ENCODE measurements at regions not wholly inside any gene's neighbourhood (a gene's known extent, or its start where the extent isn't known, plus 50 kb on each side); places are given as distances from the start of the nearest gene placed in this dataset.

DNA sequence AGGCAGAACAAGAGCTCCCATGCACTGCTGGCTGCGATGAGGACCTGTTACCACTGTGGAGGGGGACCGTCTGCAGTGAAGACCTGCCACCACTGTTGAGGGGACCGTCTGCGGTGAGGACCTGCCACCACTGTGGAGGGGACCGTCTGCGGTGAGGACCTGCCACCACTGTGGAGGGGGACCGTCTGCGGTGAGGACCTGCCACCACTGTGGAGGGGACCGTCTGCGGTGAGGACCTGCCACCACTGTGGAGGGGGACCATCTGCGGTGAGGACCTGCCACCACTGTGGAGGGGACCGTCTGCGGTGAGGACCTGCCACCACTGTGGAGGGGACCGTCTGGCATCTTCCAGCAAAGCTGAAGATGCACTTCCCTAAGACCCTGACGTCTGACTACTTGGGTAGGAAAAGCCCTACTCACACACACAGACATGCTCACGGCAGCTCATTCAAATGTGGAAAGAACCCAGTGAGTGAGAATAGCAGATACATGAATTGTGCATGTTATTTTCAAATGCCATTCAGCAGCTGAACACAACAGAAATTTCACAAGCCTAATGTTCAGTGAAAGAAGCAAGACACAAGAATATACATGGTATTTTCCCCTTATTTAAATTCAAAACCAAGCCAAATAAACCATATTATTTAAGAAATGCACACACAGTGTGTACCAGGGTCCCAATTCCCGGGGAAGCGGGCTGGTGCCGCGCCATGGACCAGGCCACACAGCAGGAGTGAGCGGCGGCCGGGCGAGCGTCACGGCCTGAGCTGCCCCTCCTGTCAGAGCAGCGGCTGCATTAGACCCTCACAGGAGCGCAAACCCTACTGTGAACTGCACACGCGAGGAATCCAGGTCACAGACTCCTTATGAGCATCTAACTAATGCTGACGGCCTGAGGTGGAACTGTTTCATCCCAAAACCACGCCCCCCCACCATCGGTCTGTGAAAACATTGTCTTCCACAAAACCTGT lies 64.2 kb upstream of the METRNL start:
- intact Hi-C loops (cut with DNase I) = no loop called here
- Histone ChIP-seq H3K36me3 (no peaks in the 10 kb centered on the region), H3K4me3 (no peak overlapping the region), H3K4me1 (ENCODE audit: insufficient read depth) (peaks cover 1% of the 10 kb centered on the region), H3K27ac (no peak overlapping the region), H3K9me3 (no peaks in the 10 kb centered on the region), H3K27me3 (no peaks in the 10 kb centered on the region)
- 93 to 95% (median 94%) methylated on average over 31 to 33 of the region's 33 CpGs for WGBS, 3 donors
- TF ChIP-seq EP300 (IDR thresholded peaks at IDR 0.05) (no peak), POLR2A (IDR thresholded peaks at IDR 0.05) (no peak)
- TF ChIP-seq, protein P1, sequence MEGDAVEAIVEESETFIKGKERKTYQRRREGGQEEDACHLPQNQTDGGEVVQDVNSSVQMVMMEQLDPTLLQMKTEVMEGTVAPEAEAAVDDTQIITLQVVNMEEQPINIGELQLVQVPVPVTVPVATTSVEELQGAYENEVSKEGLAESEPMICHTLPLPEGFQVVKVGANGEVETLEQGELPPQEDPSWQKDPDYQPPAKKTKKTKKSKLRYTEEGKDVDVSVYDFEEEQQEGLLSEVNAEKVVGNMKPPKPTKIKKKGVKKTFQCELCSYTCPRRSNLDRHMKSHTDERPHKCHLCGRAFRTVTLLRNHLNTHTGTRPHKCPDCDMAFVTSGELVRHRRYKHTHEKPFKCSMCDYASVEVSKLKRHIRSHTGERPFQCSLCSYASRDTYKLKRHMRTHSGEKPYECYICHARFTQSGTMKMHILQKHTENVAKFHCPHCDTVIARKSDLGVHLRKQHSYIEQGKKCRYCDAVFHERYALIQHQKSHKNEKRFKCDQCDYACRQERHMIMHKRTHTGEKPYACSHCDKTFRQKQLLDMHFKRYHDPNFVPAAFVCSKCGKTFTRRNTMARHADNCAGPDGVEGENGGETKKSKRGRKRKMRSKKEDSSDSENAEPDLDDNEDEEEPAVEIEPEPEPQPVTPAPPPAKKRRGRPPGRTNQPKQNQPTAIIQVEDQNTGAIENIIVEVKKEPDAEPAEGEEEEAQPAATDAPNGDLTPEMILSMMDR (IDR thresholded peaks at IDR 0.05) = no peak
- no peak for DNase-seq

DNA sequence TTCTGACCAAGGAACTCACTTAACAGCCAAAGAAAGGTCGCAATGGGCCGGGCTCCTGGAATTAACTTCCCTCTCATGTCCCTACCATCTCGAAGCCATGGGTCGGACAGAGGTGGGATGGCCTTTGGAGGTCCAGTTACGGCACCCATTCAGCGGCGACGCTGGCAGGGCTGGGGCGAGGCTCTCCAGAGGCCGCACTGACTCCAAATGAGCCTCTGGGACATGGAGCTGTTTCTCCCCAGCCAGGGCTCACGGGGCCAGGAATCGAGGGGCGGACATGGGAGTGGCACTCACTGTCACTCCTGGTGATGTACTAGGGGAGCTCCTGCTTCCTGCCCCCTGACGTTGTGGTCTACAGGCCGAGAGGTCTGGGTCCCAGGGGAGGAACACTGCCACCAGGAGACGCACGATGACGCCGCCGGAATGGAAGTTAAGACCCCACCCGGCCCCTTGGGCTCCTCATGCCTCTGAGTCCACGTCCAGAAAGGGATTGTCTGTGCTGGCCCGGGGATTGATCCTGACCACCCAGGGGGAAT lies 60.7 kb upstream of the METRNL start:
- Histone ChIP-seq H3K27me3 (no peaks in the 10 kb centered on the region), H3K4me3 (no peak overlapping the region), H3K36me3 (no peaks in the 10 kb centered on the region), H3K27ac (no peak overlapping the region), H3K9me3 (no peaks in the 10 kb centered on the region), H3K4me1 (ENCODE audit: insufficient read depth) (no peaks in the 10 kb centered on the region)
- WGBS, 3 donors = 96 to 97% (median 96%) methylated on average over 23 of the region's 23 CpGs
- DNase-seq = no peak
- no peak for TF ChIP-seq EP300 (IDR thresholded peaks at IDR 0.05)
- TF ChIP-seq POLR2A (IDR thresholded peaks at IDR 0.05) = no peak
- intact Hi-C loops (cut with DNase I) = no loop called here

DNA sequence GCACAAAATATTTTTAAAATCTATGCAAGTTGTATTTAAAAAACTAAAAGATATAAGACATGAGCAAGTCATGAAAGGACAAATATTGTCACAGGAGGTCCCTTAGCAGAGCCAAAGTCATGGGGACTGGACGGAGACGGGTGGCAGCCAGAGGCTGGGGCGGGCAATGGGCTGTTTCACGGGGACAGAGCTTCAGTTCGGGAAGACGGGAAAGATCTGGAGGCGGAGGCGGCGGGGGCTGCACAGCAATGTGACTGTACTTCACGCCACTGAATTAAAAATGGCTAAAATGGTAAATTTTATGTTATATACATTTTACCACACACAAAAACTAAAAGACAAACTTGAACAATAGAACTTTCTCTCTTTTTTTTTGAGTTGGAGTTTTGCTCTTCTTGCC lies 60.0 kb upstream of the METRNL start:
- intact Hi-C loops (cut with DNase I) = no loop called here
- DNase-seq = no peak
- no peak overlapping the region for H3K27ac ChIP-seq
- 77 to 82% (median 80%) methylated on average over 10 of the region's 10 CpGs for WGBS, 3 donors
- H3K27me3 ChIP-seq = no peaks in the 10 kb centered on the region
- H3K4me1 ChIP-seq (ENCODE audit: insufficient read depth) = no peaks in the 10 kb centered on the region
- no peak overlapping the region for H3K4me3 ChIP-seq
- TF ChIP-seq EP300 (IDR thresholded peaks at IDR 0.05) = no peak
- TF ChIP-seq, protein P1 (IDR thresholded peaks at IDR 0.05) = no peak
- TF ChIP-seq POLR2A (IDR thresholded peaks at IDR 0.05) = no peak
- no peaks in the 10 kb centered on the region for H3K36me3 ChIP-seq
- no peaks in the 10 kb centered on the region for H3K9me3 ChIP-seq

DNA sequence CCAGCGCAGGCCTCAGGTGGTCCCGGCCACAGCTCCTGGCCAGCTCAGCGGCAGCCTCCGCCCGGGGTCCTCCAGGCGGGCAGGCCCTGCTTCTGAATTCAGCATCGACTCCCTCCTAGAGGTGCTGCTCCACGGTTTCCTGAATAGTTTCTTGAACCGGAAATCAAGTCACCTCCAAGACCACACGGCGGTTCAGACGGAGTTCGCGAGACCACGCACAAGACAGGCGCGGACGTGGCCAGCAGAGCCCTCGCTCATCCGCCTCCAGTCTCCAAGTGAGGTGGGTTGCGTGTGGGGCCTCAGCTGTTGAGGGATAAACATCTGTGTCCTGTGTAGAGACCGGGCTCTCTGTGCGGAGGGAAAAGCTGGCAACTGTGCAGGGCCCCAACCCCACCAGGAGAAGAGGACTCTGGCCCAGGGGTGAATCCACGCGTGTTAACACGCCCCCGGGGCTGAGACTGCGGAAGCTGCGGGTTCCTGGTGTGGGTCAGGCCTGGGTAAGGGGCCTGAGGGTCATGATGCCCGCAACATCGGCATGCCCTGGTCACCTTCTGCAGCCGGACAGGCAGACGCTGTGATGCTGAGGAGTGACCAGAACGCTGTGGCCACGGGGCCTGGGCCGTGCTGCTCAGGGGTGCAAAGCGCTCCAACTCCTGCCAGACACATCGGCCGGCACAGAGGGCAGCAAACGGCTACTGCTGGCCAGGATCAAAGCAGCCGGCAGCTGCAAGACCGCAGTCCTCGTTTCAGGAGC lies 55.0 kb upstream of the METRNL start:
- WGBS, 3 donors = 92 to 93% (median 92%) methylated on average over 43 of the region's 43 CpGs
- TF ChIP-seq, protein P1 (IDR thresholded peaks at IDR 0.05) = no peak
- TF ChIP-seq POLR2A (IDR thresholded peaks at IDR 0.05) (no peak), EP300 (IDR thresholded peaks at IDR 0.05) (no peak)
- no peak for DNase-seq
- H3K27me3 ChIP-seq = no peaks in the 10 kb centered on the region
- intact Hi-C loops (cut with DNase I) = no loop called here
- H3K4me3 ChIP-seq = no peak overlapping the region
- H3K36me3 ChIP-seq = no peaks in the 10 kb centered on the region
- H3K4me1 ChIP-seq (ENCODE audit: insufficient read depth) = no peaks in the 10 kb centered on the region
- H3K27ac ChIP-seq = no peak overlapping the region
- no peaks in the 10 kb centered on the region for H3K9me3 ChIP-seq
